ENCODE measurements at regions not wholly inside any gene's neighbourhood (a gene's known extent, or its start where the extent isn't known, plus 50 kb on each side); places are given as distances from the start of the nearest gene placed in this dataset.
"Not testable (repeated sequence)": the region's sequence is repeated elsewhere in the genome, so short reads cannot be mapped to it uniquely, and the experiment has no call there.

GRCh38 chr1:5140962-5141361 is 486.6 kb downstream of the AJAP1 start:
- 93% methylated on average over 1 of the region's 1 CpG for WGBS
- no peak overlapping the region for H3K27ac ChIP-seq (ENCODE audit: low read depth)
- no peaks in the 10 kb centered on the region for H3K4me1 ChIP-seq (ENCODE audit: insufficient read depth)
- no peaks in the 10 kb centered on the region for H3K36me3 ChIP-seq (ENCODE audit: insufficient read depth)
- H3K4me3 ChIP-seq (ENCODE audit: low read depth, low read length), result no peak overlapping the region
- DNase-seq (ENCODE audit: extremely low spot score), result no peak

DNA sequence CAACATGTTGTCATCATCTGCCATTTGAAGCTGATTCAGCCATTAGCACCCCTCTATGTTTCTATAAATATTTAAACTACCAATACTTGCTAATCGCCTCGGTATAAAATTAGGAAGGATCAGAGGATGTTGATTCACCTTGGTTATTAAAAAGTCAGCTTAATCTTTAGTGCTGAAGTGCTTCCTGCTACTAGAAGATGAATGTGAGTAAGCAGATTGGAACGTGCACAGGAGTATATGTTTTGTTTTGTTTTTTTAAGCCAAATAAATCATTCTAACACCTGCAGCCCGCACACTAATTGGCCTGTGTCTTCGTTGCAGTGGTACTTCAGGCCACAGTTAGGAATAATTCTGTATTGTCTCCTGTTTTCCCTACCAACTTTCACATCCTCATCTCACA is 485.7 kb downstream of the AJAP1 start:
- Histone ChIP-seq H3K27ac (ENCODE audit: low read depth) (no peak overlapping the region), H3K4me3 (ENCODE audit: low read depth, low read length) (no peak overlapping the region), H3K36me3 (ENCODE audit: insufficient read depth) (no peaks in the 10 kb centered on the region), H3K4me1 (ENCODE audit: insufficient read depth) (no peaks in the 10 kb centered on the region)
- no peak for DNase-seq (ENCODE audit: extremely low spot score)
- 69% methylated on average over 5 of the region's 5 CpGs for WGBS

- H3K27ac ChIP-seq (ENCODE audit: low read depth), result no peak overlapping the region
- no peaks in the 10 kb centered on the region for H3K36me3 ChIP-seq (ENCODE audit: insufficient read depth)
- no peak for DNase-seq (ENCODE audit: extremely low spot score)
- H3K4me1 ChIP-seq (ENCODE audit: insufficient read depth), result no peaks in the 10 kb centered on the region
- no peak overlapping the region for H3K4me3 ChIP-seq (ENCODE audit: low read depth, low read length)
- WGBS, result 40% methylated on average over 1 of the region's 1 CpG
These were observed 475.4 kb downstream of the AJAP1 start for GRCh38 chr1:5129746-5130355.

DNA sequence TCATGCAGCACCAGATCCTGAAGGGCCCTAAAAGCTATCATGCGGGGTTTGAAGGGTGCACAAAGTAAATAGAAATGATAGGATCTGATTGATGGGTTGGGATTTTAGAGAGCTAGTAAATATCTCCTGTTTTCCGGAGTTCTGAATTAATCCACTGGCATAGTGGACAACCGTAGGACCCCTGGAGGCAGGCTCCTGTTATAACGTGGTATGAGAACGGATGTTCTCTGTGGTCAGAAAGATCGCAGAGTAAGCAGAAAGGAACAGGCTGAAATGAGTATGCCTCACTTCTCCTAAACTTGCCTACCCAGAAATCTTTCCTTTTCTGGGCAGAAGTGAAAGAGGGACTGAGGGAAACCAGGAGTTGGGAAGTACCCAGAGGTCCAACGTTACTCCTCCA is 470.8 kb downstream of the AJAP1 start:
- no peak overlapping the region for H3K27ac ChIP-seq (ENCODE audit: low read depth)
- no peak for DNase-seq (ENCODE audit: extremely low spot score)
- WGBS, result 68% methylated on average over 7 of the region's 7 CpGs
- no peaks in the 10 kb centered on the region for H3K36me3 ChIP-seq (ENCODE audit: insufficient read depth)
- no peaks in the 10 kb centered on the region for H3K4me1 ChIP-seq (ENCODE audit: insufficient read depth)
- no peak overlapping the region for H3K4me3 ChIP-seq (ENCODE audit: low read depth, low read length)

DNA sequence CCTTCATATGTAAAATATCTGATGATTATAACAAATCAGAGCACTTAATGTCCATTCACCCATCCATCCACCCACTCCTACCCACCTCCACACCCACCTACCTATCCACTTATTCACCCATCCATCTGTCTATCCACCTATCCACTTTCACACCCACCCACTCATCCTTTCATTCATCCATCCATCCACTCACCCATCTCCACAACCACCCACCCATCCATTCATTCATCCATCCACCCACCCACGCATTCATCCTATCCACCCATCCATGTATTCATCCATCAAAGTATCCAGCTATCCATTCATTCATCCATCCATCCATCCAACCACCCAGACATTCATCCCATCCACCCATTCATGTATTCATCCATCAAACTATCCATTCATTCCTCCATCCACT is 466.1 kb downstream of the AJAP1 start:
- 89% methylated on average over 1 of the region's 1 CpG for WGBS
- no peaks in the 10 kb centered on the region for H3K36me3 ChIP-seq (ENCODE audit: insufficient read depth)
- no peak overlapping the region for H3K27ac ChIP-seq (ENCODE audit: low read depth)
- no peaks in the 10 kb centered on the region for H3K4me1 ChIP-seq (ENCODE audit: insufficient read depth)
- no peak for DNase-seq (ENCODE audit: extremely low spot score)
- H3K4me3 ChIP-seq (ENCODE audit: low read depth, low read length), result no peak overlapping the region

DNA sequence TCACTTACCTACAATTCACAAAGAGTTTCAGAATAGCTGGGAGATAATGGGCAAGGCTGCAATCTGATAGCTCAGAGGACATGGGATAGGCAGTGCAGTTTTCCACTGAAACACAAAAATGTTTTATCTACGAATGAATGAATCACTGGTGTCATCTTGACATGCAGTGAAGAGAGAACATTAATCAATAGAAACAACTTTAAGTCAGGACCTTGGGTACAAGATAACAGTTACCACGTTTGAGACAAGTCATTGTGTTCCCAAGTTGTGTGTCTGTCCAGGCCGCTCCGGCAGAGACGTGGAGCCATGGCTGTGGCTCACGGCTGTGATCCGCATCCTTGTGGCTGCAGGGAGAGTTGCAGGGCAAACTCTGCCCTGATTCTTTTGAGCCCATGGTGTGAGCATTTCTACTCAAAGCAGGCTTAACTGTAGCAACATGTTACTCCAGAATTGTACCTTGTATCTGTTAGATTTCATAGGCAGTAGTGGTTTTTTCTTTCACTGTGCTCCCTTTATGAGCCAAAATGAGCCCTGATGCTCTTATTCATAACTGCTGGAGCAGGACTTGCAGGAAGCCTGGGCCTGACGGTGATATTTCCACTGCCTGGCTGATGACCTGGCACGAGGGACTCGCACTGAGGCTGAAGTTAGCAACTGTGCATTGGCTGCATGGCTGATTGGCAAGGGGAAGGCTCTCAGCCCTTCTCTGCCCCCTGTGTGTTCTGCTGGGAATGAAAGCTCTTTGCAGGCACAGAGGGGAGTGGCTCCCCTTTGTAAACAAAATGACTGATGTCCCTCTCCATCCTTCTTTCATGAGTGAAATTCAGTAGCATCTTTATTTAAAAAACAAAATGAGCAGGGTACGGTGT is 465.2 kb downstream of the AJAP1 start:
- H3K4me3 ChIP-seq (ENCODE audit: low read depth, low read length), result no peak overlapping the region
- no peaks in the 10 kb centered on the region for H3K4me1 ChIP-seq (ENCODE audit: insufficient read depth)
- DNase-seq (ENCODE audit: extremely low spot score), result no peak
- WGBS, result 55% methylated on average over 11 of the region's 11 CpGs
- H3K27ac ChIP-seq (ENCODE audit: low read depth), result no peak overlapping the region
- H3K36me3 ChIP-seq (ENCODE audit: insufficient read depth), result no peaks in the 10 kb centered on the region

DNA sequence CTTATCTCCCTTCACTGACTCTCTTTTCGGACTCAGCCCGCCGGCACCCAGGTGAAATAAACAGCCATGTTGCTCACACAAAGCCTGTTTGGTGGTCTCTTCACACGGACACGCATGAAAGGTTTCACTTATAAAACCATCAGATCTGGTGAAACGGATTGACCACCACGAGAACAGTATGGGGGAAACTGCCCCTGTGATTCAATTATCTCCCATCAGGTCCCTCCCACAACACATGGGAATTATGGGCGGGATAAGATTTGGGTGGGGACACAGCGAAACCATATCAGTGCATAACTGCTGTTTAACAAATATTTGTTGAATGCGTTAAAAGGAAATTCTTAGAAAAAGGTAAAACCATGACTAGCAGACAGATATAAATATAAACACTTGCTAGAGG is 464.4 kb downstream of the AJAP1 start:
- not testable (repeated sequence) for H3K4me3 ChIP-seq (ENCODE audit: low read depth, low read length); DNase-seq (ENCODE audit: extremely low spot score); H3K36me3 ChIP-seq (ENCODE audit: insufficient read depth); H3K27ac ChIP-seq (ENCODE audit: low read depth); H3K4me1 ChIP-seq (ENCODE audit: insufficient read depth)
- 83% methylated on average over 10 of the region's 10 CpGs for WGBS

- not testable (repeated sequence) for H3K27ac ChIP-seq (ENCODE audit: low read depth); H3K36me3 ChIP-seq (ENCODE audit: insufficient read depth); H3K4me3 ChIP-seq (ENCODE audit: low read depth, low read length); H3K4me1 ChIP-seq (ENCODE audit: insufficient read depth); DNase-seq (ENCODE audit: extremely low spot score)
- WGBS, result 84% methylated on average over 8 of the region's 11 CpGs
These were observed 463.9 kb downstream of the AJAP1 start for GRCh38 chr1:5118292-5118691.

DNA sequence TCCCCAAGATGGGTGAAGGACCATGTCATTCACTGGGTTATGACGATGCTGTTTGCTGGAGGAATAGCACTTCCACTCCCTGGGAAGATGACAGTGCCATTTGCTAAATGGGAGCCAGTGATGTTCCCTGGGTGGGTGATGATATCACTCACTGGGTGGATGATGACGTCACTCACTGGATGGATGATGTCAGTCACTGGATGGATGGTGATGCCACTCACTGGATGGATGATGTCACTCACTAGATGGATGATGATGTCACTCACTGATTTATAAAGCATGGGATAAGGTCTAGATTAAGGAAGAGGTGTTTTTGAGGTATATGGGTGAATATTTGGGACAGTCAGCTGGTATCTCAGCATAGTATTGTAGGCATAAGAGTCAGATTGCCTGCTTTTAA is 457.2 kb downstream of the AJAP1 start:
- H3K4me1 ChIP-seq (ENCODE audit: insufficient read depth), result peaks cover 1% of the 10 kb centered on the region
- no peaks in the 10 kb centered on the region for H3K36me3 ChIP-seq (ENCODE audit: insufficient read depth)
- 79% methylated on average over 2 of the region's 2 CpGs for WGBS
- no peak overlapping the region for H3K4me3 ChIP-seq (ENCODE audit: low read depth, low read length)
- DNase-seq (ENCODE audit: extremely low spot score), result no peak
- no peak overlapping the region for H3K27ac ChIP-seq (ENCODE audit: low read depth)

- Histone ChIP-seq H3K4me3 (ENCODE audit: low read depth, low read length) (no peak overlapping the region), H3K27ac (ENCODE audit: low read depth) (no peak overlapping the region), H3K36me3 (ENCODE audit: insufficient read depth) (no peaks in the 10 kb centered on the region), H3K4me1 (ENCODE audit: insufficient read depth) (peaks cover 1% of the 10 kb centered on the region)
- WGBS, result 79% methylated on average over 8 of the region's 8 CpGs
- DNase-seq (ENCODE audit: extremely low spot score), result no peak
These were observed 456.1 kb downstream of the AJAP1 start for GRCh38 chr1:5110508-5110907.

- no peak overlapping the region for H3K27ac ChIP-seq (ENCODE audit: low read depth)
- WGBS, result 77% methylated on average over 11 of the region's 11 CpGs
- no peak for DNase-seq (ENCODE audit: extremely low spot score)
- peaks cover 1% of the 10 kb centered on the region for H3K4me1 ChIP-seq (ENCODE audit: insufficient read depth)
- H3K36me3 ChIP-seq (ENCODE audit: insufficient read depth), result no peaks in the 10 kb centered on the region
- H3K4me3 ChIP-seq (ENCODE audit: low read depth, low read length), result no peak overlapping the region
These were observed 455.2 kb downstream of the AJAP1 start for GRCh38 chr1:5109633-5110032.

- peaks cover 1% of the 10 kb centered on the region for H3K4me1 ChIP-seq (ENCODE audit: insufficient read depth)
- no peak overlapping the region for H3K4me3 ChIP-seq (ENCODE audit: low read depth, low read length)
- no peak overlapping the region for H3K27ac ChIP-seq (ENCODE audit: low read depth)
- H3K36me3 ChIP-seq (ENCODE audit: insufficient read depth), result no peaks in the 10 kb centered on the region
- WGBS, result 62% methylated on average over 5 of the region's 5 CpGs
- DNase-seq (ENCODE audit: extremely low spot score), result no peak
These were observed 454.3 kb downstream of the AJAP1 start for GRCh38 chr1:5108740-5109139.

GRCh38 chr1:5105744-5106143 is 451.3 kb downstream of the AJAP1 start:
- no peak overlapping the region for H3K27ac ChIP-seq (ENCODE audit: low read depth)
- H3K4me1 ChIP-seq (ENCODE audit: insufficient read depth), result peaks cover 1% of the 10 kb centered on the region
- H3K36me3 ChIP-seq (ENCODE audit: insufficient read depth), result no peaks in the 10 kb centered on the region
- WGBS, result 67% methylated on average over 2 of the region's 2 CpGs
- no peak overlapping the region for H3K4me3 ChIP-seq (ENCODE audit: low read depth, low read length)
- no peak for DNase-seq (ENCODE audit: extremely low spot score)

- Histone ChIP-seq H3K36me3 (ENCODE audit: insufficient read depth) (no peaks in the 10 kb centered on the region), H3K4me1 (ENCODE audit: insufficient read depth) (no peaks in the 10 kb centered on the region), H3K4me3 (ENCODE audit: low read depth, low read length) (no peak overlapping the region), H3K27ac (ENCODE audit: low read depth) (no peak overlapping the region)
- no peak for DNase-seq (ENCODE audit: extremely low spot score)
- 37% methylated on average over 2 of the region's 2 CpGs for WGBS
These were observed 445.1 kb downstream of the AJAP1 start for GRCh38 chr1:5099558-5099957.

Measured in urinary bladder (tissue), 3 donors.